K562 (cell line): ENCODE measurements at regions not wholly inside any gene's neighbourhood (a gene's known extent, or its start where the extent isn't known, plus 50 kb on each side); places are given as distances from the start of the nearest gene placed in this dataset.

ENCODE experiments used
- ATAC-seq: fragments of 200-7000 bp; cut with Tn5 transposase; 3 replicates; pipeline ENCODE4 v1.9.1; 2020; ENCODE audit warnings: moderate library complexity
- BruUV-seq: library from RNA; stranded (reverse); fragments of 400-500 nt; replicated peaks from 2 replicates; lab custom pipeline; 2021; lab: Mats Ljungman, UMichigan
- CTCF ChIA-PET: fragments of 300-600 bp; formaldehyde crosslinking; extraction: SDS; loops from one replicate; lab custom pipeline; 2021; ENCODE audit warnings: low intra/inter-chr PET ratio; lab: Yijun Ruan, JAX
- POLR2A ChIA-PET: fragments of 300-600, 350-650 bp; sonication (Branson Sonifier 250); formaldehyde crosslinking; extraction: SDS; loops from one replicate; lab custom pipeline; 2021; ENCODE audit warnings: antibody characterized with exemption, inconsistent platforms; lab: Yijun Ruan, JAX
- DNase-seq, 4 experiments: peaks; one replicate each; pipeline versions ENCODE4 v3.0.0 to v3.0.0-alpha.2; 2011 to 2018; ENCODE audit warnings: low spot score in 3 of 4, mixed read lengths in 3 of 4; ENCODE audit errors: extremely low read depth in 1 of 4
- FAIRE-seq: peaks from 2 replicates; lab custom pipeline; 2011; peaks lifted over from hg19 to GRCh38; lab: Jason Lieb, UNC
- H2AFZ ChIP-seq: 2 replicates; pipeline ENCODE4 v1.6.0; 2011; ENCODE audit warnings: low read depth, low read length, control low read depth, inconsistent platforms
- H3K27ac ChIP-seq: fragments of 200-600 bp; 3 replicates; pipeline ENCODE4 v1.8.0; 2011; ENCODE audit warnings: low read depth, mild to moderate bottlenecking, control low read depth, inconsistent platforms, low read length, moderate library complexity, mixed read lengths; ENCODE audit errors: extremely low read depth
- H3K27me3 ChIP-seq, 2 experiments: fragments of 300-600 bp in 1 of 2; 2 replicates in 1 of 2; 3 replicates in 1 of 2; pipeline versions ENCODE4 v1.6.0 to v1.8.0; 2011; ENCODE audit warnings: inconsistent platforms in 2 of 2, low read length in 2 of 2, mild to moderate bottlenecking in 1 of 2, mixed read lengths in 1 of 2, moderate library complexity in 1 of 2; ENCODE audit not compliant: control insufficient read depth in 2 of 2, insufficient read depth in 2 of 2
- H3K36me3 ChIP-seq: fragments of 300-600 bp; 3 replicates; pipeline ENCODE4 v1.8.0; 2011; ENCODE audit warnings: mild to moderate bottlenecking, low read length, inconsistent platforms; ENCODE audit not compliant: control insufficient read depth, insufficient read depth
- H3K4me1 ChIP-seq, 2 experiments: fragments of 200-600 bp in 1 of 2; replicated peaks in 1 of 2; 2 replicates in 1 of 2; 3 replicates in 1 of 2; pipeline versions ENCODE4 v1.5.1 to v1.8.0; 2011; ENCODE audit warnings: inconsistent platforms in 2 of 2, low read length in 2 of 2, mild to moderate bottlenecking in 1 of 2, mixed read lengths in 1 of 2, moderate library complexity in 1 of 2; ENCODE audit not compliant: control insufficient read depth in 2 of 2, insufficient read depth in 2 of 2
- H3K4me2 ChIP-seq: 2 replicates; pipeline ENCODE4 v1.6.1; 2011; ENCODE audit warnings: low read length, control low read depth, inconsistent platforms, mixed read lengths; ENCODE audit not compliant: insufficient read depth
- H3K4me3 ChIP-seq: fragments of 200-600 bp; sonication (generic), shearing (Covaris generic); 2 replicates; pipeline ENCODE4 v1.5.1; 2016; ENCODE audit warnings: control low read depth, inconsistent platforms
- H3K79me2 ChIP-seq: fragments of 200-600 bp; 3 replicates; pipeline ENCODE4 v1.8.0; 2011; ENCODE audit warnings: low read length, inconsistent platforms; ENCODE audit not compliant: control insufficient read depth, insufficient read depth
- H3K9ac ChIP-seq, 2 experiments: 2 replicates each; pipeline versions ENCODE4 v1.6.0 to v1.6.1; 2011; ENCODE audit warnings: low read depth in 2 of 2, low read length in 2 of 2, control low read depth in 1 of 2, inconsistent platforms in 1 of 2, mild to moderate bottlenecking in 1 of 2, mixed read lengths in 1 of 2; ENCODE audit not compliant: insufficient read depth in 1 of 2
- H3K9me1 ChIP-seq: one replicate; pipeline ENCODE4 v1.6.0; 2011; ENCODE audit warnings: inconsistent platforms, mild to moderate bottlenecking, low read length, moderate library complexity; ENCODE audit not compliant: control insufficient read depth, insufficient read depth
- H3K9me3 ChIP-seq: replicated peaks from 2 replicates; pipeline ENCODE4 v1.5.1; 2011; ENCODE audit warnings: low read depth, low read length, inconsistent platforms; ENCODE audit not compliant: control insufficient read depth, insufficient read depth
- H4K20me1 ChIP-seq: replicated peaks from 2 replicates; pipeline ENCODE4 v1.6.1; 2011; ENCODE audit warnings: low read length, inconsistent platforms, mixed read lengths; ENCODE audit not compliant: control insufficient read depth, insufficient read depth
- JUND ChIP-seq, 2 experiments: IDR thresholded peaks; 2 replicates in 1 of 2; 3 replicates in 1 of 2; pipeline ENCODE4 v1.6.1; 2011; ENCODE audit warnings: borderline replicate concordance in 2 of 2, low read depth in 2 of 2, low read length in 2 of 2, improper control_type of control experiment in 1 of 2, missing biosample characterization in 1 of 2, missing genetic modification characterization in 1 of 2, missing genetic modification reagents in 1 of 2
- MCM5 ChIP-seq: fragments of 450-650 bp; IDR thresholded peaks from 2 replicates; pipeline ENCODE4 v1.6.1; 2016; ENCODE audit warnings: low read depth
- NUFIP1 ChIP-seq: fragments of 450-650 bp; IDR thresholded peaks from 2 replicates; pipeline ENCODE4 v1.6.1; 2018; ENCODE audit not compliant: partially characterized antibody
- TAF9B ChIP-seq: fragments of 450-650 bp; IDR thresholded peaks from 2 replicates; pipeline ENCODE4 v1.6.1; 2018; ENCODE audit warnings: mild to moderate bottlenecking; ENCODE audit not compliant: partially characterized antibody
- ZNF57 ChIP-seq: fragments of 450-650 bp; formaldehyde crosslinking; IDR thresholded peaks from 2 replicates; pipeline ENCODE4 v1.4.0; 2020; ENCODE audit warnings: mild to moderate bottlenecking, moderate library complexity
- WGBS: fragments of 100-300 bp; shearing (Covaris generic); methylation state at CpG from one replicate; pipeline ENCODE4 v1.1.6; 2016; ENCODE audit warnings: low coverage, mixed read lengths; ENCODE audit not compliant: insufficient coverage; ENCODE audit errors: missing lambda C conversion rate; 5-methylcytosine and 5-hydroxymethylcytosine counted together
- in situ Hi-C: fragments of 300-500 bp; cut with MboI; formaldehyde crosslinking; loops from 4 replicates; pipeline ENCODE4 v1.15.0; 2018; ENCODE audit warnings: inconsistent platforms, mixed read lengths
- intact Hi-C: fragments of 100-400 bp; cut with micrococcal nuclease; formaldehyde crosslinking; loops from 2 replicates; pipeline ENCODE4 v1.14.2; 2022
- TF ChIP-seq, protein P1 (sequence below), 3 experiments: IDR thresholded peaks in 2 of 3; conservative IDR thresholded peaks in 1 of 3; 2 replicates each; pipeline ENCODE4 v1.5.1; 2011 to 2012; ENCODE audit warnings: low read length in 3 of 3, mild to moderate bottlenecking in 3 of 3, control low read depth in 2 of 3, improper control_type of control experiment in 1 of 3, inconsistent platforms in 1 of 3, low read depth in 1 of 3, mixed read lengths in 1 of 3, moderate library complexity in 1 of 3; ENCODE audit not compliant: insufficient read depth in 2 of 3

DNA sequence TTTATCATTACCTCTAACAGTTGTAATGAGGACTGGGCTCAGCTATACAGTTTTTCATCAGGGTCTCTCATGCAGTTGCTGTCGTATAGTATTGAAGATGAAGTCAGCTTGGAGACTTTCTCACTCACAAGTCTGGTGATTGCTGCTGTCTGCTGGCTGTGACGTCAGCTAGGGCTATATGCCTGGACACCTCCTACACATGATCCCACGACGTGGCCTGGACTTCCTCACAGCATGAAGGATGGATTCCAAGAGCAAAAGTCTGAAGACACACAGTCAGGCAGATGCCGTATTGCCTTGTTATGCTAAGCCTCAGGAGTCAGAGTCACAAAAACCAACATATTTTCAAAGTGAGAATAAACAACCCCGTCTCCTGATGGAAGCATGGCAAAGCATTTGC is 193.3 kb downstream of the LURAP1L start:
- in situ Hi-C loops, result no loop called here
- 10% methylated on average over 5 of the region's 6 CpGs for WGBS

More for the DNA sequence above, 193.3 kb downstream of the LURAP1L start:
- DNase-seq (peak in 2 of 4 experiments; percentile 1 to 2), ATAC-seq (no peak), FAIRE-seq (no peak)
- no peak overlapping the region for H3K9ac ChIP-seq
- intact Hi-C loops, result no loop called here
- H3K4me2 ChIP-seq, result no peak overlapping the region
- H3K27me3 ChIP-seq, result no peaks in the 10 kb centered on the region
- H3K9me3 ChIP-seq, result no peaks in the 10 kb centered on the region
- ChIA-PET POLR2A (no interaction called here), CTCF (no interaction called here)
- H3K79me2 ChIP-seq, result no peaks in the 10 kb centered on the region
- TF ChIP-seq TAF9B (no peak), ZNF57 (no peak), NUFIP1 (no peak), MCM5 (no peak), JUND (IDR thresholded peaks at IDR 0.05; ENCODE audit: borderline replicate concordance, low read depth, low read length) (no peak), JUND (tag; IDR thresholded peaks at IDR 0.05; ENCODE audit: borderline replicate concordance, low read depth, low read length) (no peak)
- TF ChIP-seq, protein P1, sequence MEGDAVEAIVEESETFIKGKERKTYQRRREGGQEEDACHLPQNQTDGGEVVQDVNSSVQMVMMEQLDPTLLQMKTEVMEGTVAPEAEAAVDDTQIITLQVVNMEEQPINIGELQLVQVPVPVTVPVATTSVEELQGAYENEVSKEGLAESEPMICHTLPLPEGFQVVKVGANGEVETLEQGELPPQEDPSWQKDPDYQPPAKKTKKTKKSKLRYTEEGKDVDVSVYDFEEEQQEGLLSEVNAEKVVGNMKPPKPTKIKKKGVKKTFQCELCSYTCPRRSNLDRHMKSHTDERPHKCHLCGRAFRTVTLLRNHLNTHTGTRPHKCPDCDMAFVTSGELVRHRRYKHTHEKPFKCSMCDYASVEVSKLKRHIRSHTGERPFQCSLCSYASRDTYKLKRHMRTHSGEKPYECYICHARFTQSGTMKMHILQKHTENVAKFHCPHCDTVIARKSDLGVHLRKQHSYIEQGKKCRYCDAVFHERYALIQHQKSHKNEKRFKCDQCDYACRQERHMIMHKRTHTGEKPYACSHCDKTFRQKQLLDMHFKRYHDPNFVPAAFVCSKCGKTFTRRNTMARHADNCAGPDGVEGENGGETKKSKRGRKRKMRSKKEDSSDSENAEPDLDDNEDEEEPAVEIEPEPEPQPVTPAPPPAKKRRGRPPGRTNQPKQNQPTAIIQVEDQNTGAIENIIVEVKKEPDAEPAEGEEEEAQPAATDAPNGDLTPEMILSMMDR (IDR thresholded peaks at IDR 0.05 in 2 of 3, conservative IDR thresholded peaks at IDR 0.05 in 1 of 3; ENCODE audit: insufficient read depth in 2 of 3, low read depth in 1 of 3, low read length in 3 of 3), result no peak
- H3K4me1 ChIP-seq, result no peaks in the 10 kb centered on the region
- no peak overlapping the region for H3K27ac ChIP-seq
- no peak overlapping the region for H3K4me3 ChIP-seq
- H4K20me1 ChIP-seq, result no peaks in the 10 kb centered on the region
- H3K9me1 ChIP-seq, result no peaks in the 10 kb centered on the region
- no peaks in the 10 kb centered on the region for H3K36me3 ChIP-seq
- no peak overlapping the region for H2AFZ ChIP-seq
- BruUV-seq, result no TSS peak
